ENCODE measurements at regions not wholly inside any gene's neighbourhood (a gene's known extent, or its start where the extent isn't known, plus 50 kb on each side); places are given as distances from the start of the nearest gene placed in this dataset.

DNA sequence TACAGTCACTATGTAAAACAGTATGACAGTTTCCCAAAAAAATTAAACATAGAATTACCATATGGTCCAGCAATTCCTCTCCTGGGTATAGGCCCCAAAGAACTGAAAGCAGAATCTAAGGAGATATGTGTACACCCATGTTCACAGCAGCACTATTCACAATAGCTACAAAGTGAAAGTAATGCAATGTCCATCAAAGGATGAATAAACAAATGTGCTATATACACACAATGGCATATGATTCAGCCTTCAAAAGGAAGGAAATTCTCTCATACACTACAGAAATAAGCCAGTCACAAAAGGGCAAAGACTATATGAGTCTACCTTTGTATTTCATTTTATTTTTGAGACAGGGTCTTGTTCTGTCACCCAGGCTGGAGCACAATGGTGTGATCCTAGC is 120.4 kb downstream of the TOMM20 start:
- Histone ChIP-seq H3K4me3 (ENCODE audit: low read depth in 2 of 2, low read length in 1 of 2) (no peak overlapping the region), H3K4me1 (ENCODE audit: control insufficient read depth in 1 of 2, insufficient read depth in 2 of 2, low read depth in 1 of 2, low read length in 1 of 2) (peaks cover 7 to 9% of the 10 kb centered on the region in 2 experiments; a peak in 3 of 4 replicates), H3K36me3 (replicated peaks in 1 of 2; ENCODE audit: control insufficient read depth in 1 of 2, insufficient read depth in 2 of 2, low read length in 1 of 2) (no peaks in the 10 kb centered on the region), H3F3A (replicated peaks; ENCODE audit: insufficient read depth) (peaks cover 14% of the 10 kb centered on the region), H3K79me2 (ENCODE audit: insufficient read depth) (no peaks in the 10 kb centered on the region), H3K4me2 (no peak overlapping the region), H4K20me1 (ENCODE audit: insufficient read depth) (no peaks in the 10 kb centered on the region), H3K9me2 (no peaks in the 10 kb centered on the region), H3K9me3 (no peaks in the 10 kb centered on the region), H3K9ac (no peak overlapping the region), H2AFZ (ENCODE audit: low read depth) (no peak overlapping the region), H3K27me3 (ENCODE audit: insufficient read depth) (no peaks in the 10 kb centered on the region), H3K27ac (ENCODE audit: low read depth in 2 of 2, low read length in 1 of 2) (no peak overlapping the region)
- DNase-seq: no peak
- no peak for TF ChIP-seq EP300 (IDR thresholded peaks at IDR 0.05; ENCODE audit: borderline replicate concordance in 1 of 2, low read depth in 1 of 2, low read length in 1 of 2)
- TF ChIP-seq JUND (IDR thresholded peaks at IDR 0.05): no peak
- TF ChIP-seq RXRA (IDR thresholded peaks at IDR 0.05; ENCODE audit: borderline replicate concordance, low read depth): no peak
- no peak for TF ChIP-seq YY1 (IDR thresholded peaks at IDR 0.05; ENCODE audit: low read depth)
- no peak for TF ChIP-seq CTCF (IDR thresholded peaks at IDR 0.05)
- TF ChIP-seq NRF1 (IDR thresholded peaks at IDR 0.05; ENCODE audit: low read depth, low read length): no peak
- TF ChIP-seq MEF2A (IDR thresholded peaks at IDR 0.05; ENCODE audit: borderline replicate concordance, low read depth): no peak
- ChIA-PET POLR2A (no interaction called here), CTCF (no interaction called here)

GRCh38 chr1:235006816-235007215 is 121.8 kb downstream of the TOMM20 start:
- Histone ChIP-seq H3K9me3 (no peaks in the 10 kb centered on the region), H3K36me3 (replicated peaks in 1 of 2; ENCODE audit: control insufficient read depth in 1 of 2, insufficient read depth in 2 of 2, low read length in 1 of 2) (no peaks in the 10 kb centered on the region), H3K9me2 (no peaks in the 10 kb centered on the region), H3K4me3 (ENCODE audit: low read depth in 2 of 2, low read length in 1 of 2) (no peak overlapping the region), H2AFZ (ENCODE audit: low read depth) (no peak overlapping the region), H3K9ac (no peak overlapping the region), H3K27ac (ENCODE audit: low read depth in 2 of 2, low read length in 1 of 2) (no peak overlapping the region), H4K20me1 (ENCODE audit: insufficient read depth) (no peaks in the 10 kb centered on the region), H3K79me2 (ENCODE audit: insufficient read depth) (no peaks in the 10 kb centered on the region), H3K4me1 (ENCODE audit: control insufficient read depth in 1 of 2, insufficient read depth in 2 of 2, low read depth in 1 of 2, low read length in 1 of 2) (peaks cover 0 to under 1% of the 10 kb centered on the region in 2 experiments; a peak in 1 of 4 replicates), H3F3A (replicated peaks; ENCODE audit: insufficient read depth) (peaks cover 5% of the 10 kb centered on the region), H3K27me3 (ENCODE audit: insufficient read depth) (no peaks in the 10 kb centered on the region), H3K4me2 (no peak overlapping the region)
- CTCF ChIA-PET: interaction anchor here (0.9 kb wide), 1 partner anchor 40 kb away, joined by 4 read pairs; no protein-coding TSS in a partner anchor
- DNase-seq: no peak
- POLR2A ChIA-PET: no interaction called here
- TF ChIP-seq GABPA (IDR thresholded peaks at IDR 0.05; ENCODE audit: low read depth) (no peak), IRF3 (IDR thresholded peaks at IDR 0.05; ENCODE audit: low read depth, low read length) (no peak), JUND (IDR thresholded peaks at IDR 0.05) (no peak), EZH2phosphoT487 (IDR thresholded peaks at IDR 0.05; ENCODE audit: borderline replicate concordance, low read depth) (no peak), NRF1 (IDR thresholded peaks at IDR 0.05; ENCODE audit: low read depth, low read length) (no peak), FOXM1 (IDR thresholded peaks at IDR 0.05; ENCODE audit: low read depth) (no peak), MEF2A (IDR thresholded peaks at IDR 0.05; ENCODE audit: borderline replicate concordance, low read depth) (no peak), TCF12 (IDR thresholded peaks at IDR 0.05) (no peak), SMC3 (IDR thresholded peaks at IDR 0.05; ENCODE audit: low read depth, low read length) (no peak), FOSL2 (IDR thresholded peaks at IDR 0.05; ENCODE audit: borderline replicate concordance, low read depth) (no peak), MXI1 (IDR thresholded peaks at IDR 0.05; ENCODE audit: low read depth, low read length) (no peak), RXRA (IDR thresholded peaks at IDR 0.05; ENCODE audit: borderline replicate concordance, low read depth) (no peak), FOXJ3 (CRISPR knock-in tag; IDR thresholded peaks at IDR 0.05) (no peak), EP300 (IDR thresholded peaks at IDR 0.05; ENCODE audit: borderline replicate concordance in 1 of 2, low read depth in 1 of 2, low read length in 1 of 2) (no peak), CHD2 (IDR thresholded peaks at IDR 0.05; ENCODE audit: low read length, partially characterized antibody) (no peak)
- TF ChIP-seq, protein P1, sequence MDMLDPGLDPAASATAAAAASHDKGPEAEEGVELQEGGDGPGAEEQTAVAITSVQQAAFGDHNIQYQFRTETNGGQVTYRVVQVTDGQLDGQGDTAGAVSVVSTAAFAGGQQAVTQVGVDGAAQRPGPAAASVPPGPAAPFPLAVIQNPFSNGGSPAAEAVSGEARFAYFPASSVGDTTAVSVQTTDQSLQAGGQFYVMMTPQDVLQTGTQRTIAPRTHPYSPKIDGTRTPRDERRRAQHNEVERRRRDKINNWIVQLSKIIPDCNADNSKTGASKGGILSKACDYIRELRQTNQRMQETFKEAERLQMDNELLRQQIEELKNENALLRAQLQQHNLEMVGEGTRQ (IDR thresholded peaks at IDR 0.05; ENCODE audit: borderline replicate concordance, low read depth, low read length): no peak
- TF ChIP-seq, protein P2, sequence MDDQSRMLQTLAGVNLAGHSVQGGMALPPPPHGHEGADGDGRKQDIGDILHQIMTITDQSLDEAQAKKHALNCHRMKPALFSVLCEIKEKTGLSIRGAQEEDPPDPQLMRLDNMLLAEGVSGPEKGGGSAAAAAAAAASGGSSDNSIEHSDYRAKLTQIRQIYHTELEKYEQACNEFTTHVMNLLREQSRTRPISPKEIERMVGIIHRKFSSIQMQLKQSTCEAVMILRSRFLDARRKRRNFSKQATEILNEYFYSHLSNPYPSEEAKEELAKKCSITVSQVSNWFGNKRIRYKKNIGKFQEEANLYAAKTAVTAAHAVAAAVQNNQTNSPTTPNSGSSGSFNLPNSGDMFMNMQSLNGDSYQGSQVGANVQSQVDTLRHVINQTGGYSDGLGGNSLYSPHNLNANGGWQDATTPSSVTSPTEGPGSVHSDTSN (IDR thresholded peaks at IDR 0.05): no peak
- TF ChIP-seq, protein P3, sequence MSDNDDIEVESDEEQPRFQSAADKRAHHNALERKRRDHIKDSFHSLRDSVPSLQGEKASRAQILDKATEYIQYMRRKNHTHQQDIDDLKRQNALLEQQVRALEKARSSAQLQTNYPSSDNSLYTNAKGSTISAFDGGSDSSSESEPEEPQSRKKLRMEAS (IDR thresholded peaks at IDR 0.05; ENCODE audit: low read depth): no peak
- WGBS (ENCODE audit: low lambda C conversion rate): 83% methylated on average over 4 of the region's 5 CpGs

Measured in SK-N-SH (cell line).